BLaER1 treated with 17β-estradiol and CSF1 and Interleukin-3, amounts not matched to agents 10 nM and 100 nM (cell line): ENCODE measurements at regions not wholly inside any gene's neighbourhood (a gene's known extent, or its start where the extent isn't known, plus 50 kb on each side); places are given as distances from the start of the nearest gene placed in this dataset.

Source experiments
- H3K27ac ChIP-seq, 11 experiments: shearing (Covaris generic); formaldehyde crosslinking; 2 replicates each; pipeline ENCODE4 v1.8.1; 2022
- H3K27me3 ChIP-seq, 11 experiments: shearing (Covaris generic); formaldehyde crosslinking; 2 replicates each; pipeline ENCODE4 v1.8.1; 2022
- H3K36me3 ChIP-seq, 11 experiments: shearing (Covaris generic); formaldehyde crosslinking; 2 replicates each; pipeline ENCODE4 v1.8.1; 2022
- H3K4me1 ChIP-seq, 10 experiments: shearing (Covaris generic); formaldehyde crosslinking; 2 replicates each; pipeline ENCODE4 v1.8.1; 2022
- H3K4me2 ChIP-seq, 11 experiments: shearing (Covaris generic); formaldehyde crosslinking; 2 replicates each; pipeline ENCODE4 v1.8.1; 2022
- H3K4me3 ChIP-seq, 10 experiments: shearing (Covaris generic); formaldehyde crosslinking; 2 replicates each; pipeline ENCODE4 v1.8.1; 2022
- H3K9ac ChIP-seq, 11 experiments: shearing (Covaris generic); formaldehyde crosslinking; 2 replicates each; pipeline ENCODE4 v1.8.1; 2022
- H3K9me3 ChIP-seq, 11 experiments: shearing (Covaris generic); formaldehyde crosslinking; replicated peaks in 1 of 11; 2 replicates each; pipeline ENCODE4 v1.8.1; 2022
- H4K20me1 ChIP-seq, 11 experiments: shearing (Covaris generic); formaldehyde crosslinking; 2 replicates each; pipeline ENCODE4 v1.8.1; 2022
- Cebpa-rat ChIP-seq, 11 experiments: shearing (Covaris generic); IDR thresholded peaks; 2 replicates each; pipeline ENCODE4 v1.8.1; 2022

DNA sequence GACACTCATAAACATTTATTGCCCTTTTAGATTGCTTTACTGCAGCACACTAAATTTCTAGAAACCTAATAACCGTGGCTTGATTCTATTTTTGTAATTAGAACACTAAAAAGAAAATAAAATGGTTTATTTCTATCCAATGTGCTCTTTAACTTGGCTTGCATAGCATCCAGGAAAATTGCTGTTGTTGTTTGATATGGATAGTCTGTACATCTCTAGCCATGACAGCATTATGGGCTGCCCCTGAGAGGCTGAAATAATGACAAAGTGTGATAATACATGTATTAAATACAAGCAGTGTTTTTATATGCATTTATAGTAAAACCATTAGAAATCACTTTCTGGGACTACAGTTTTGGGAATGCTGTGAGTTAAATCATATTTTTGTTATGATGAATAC, 472.5 kb downstream of the EPM2A start:
- Histone ChIP-seq H4K20me1 (no peaks in the 10 kb centered on the region), H3K4me2 (no peak overlapping the region), H3K9me3 (no peaks in the 10 kb centered on the region), H3K36me3 (no peaks in the 10 kb centered on the region), H3K27me3 (no peaks in the 10 kb centered on the region), H3K4me1 (no peaks in the 10 kb centered on the region), H3K4me3 (no peak overlapping the region), H3K27ac (no peak overlapping the region), H3K9ac (no peak overlapping the region)
- no peak for TF ChIP-seq Cebpa-rat (IDR thresholded peaks at IDR 0.05)

DNA sequence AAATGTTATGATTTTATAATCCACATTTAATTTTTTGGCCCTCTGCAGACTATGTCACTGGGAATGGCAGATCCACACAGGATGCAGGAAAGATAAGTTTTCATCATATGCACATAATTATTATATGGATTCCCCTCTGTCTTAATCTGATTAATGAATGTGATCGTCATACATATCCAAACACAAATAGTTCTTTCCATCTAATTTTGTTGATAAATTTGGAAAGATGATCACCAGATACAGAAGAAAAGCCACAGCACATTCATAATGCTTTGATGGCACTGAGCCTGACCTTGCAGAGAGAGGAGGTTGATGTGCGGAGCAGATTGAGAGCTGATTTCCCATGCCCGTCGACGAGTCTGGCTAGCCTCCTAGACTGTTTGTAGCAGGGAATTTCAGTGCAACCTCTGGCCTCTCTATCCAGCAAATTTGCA, 471.5 kb downstream of the EPM2A start:
- Histone ChIP-seq H3K9ac (no peak overlapping the region), H3K27me3 (no peaks in the 10 kb centered on the region), H3K4me1 (no peaks in the 10 kb centered on the region), H3K4me3 (no peak overlapping the region), H3K36me3 (no peaks in the 10 kb centered on the region), H3K9me3 (no peaks in the 10 kb centered on the region), H3K27ac (no peak overlapping the region), H3K4me2 (no peak overlapping the region), H4K20me1 (no peaks in the 10 kb centered on the region)
- no peak for TF ChIP-seq Cebpa-rat (IDR thresholded peaks at IDR 0.05)

DNA sequence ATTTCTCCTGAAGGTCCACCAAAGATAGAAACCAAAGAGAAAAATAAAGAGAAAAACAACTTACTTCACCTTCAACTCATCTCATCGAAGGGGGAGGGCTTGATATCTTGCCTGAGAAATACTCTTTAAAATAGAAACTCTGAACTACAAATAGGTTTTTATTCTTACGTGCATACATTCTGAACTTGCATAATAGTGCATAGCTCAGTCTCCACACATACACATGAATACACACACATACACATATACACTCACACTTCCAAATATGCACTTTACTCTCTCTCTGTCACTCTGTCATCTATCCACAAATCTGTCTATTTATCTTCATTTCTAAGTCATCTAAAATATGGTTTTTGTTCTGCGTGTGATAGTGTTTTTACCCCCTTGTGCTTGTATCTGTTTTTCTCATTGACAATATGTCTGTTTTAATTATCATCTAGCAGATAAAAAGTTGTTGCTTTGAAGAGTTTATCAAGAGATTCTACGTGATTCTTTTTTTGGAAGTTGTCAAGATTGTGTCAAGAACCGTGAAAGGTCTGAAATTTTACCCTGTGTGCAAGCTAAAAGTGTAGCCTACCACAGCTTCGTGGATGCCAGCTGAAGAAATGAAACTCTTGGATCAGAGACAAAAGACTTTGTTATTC, 468.8 kb downstream of the EPM2A start:
- Histone ChIP-seq H3K27me3 (no peaks in the 10 kb centered on the region), H4K20me1 (no peaks in the 10 kb centered on the region), H3K9me3 (no peaks in the 10 kb centered on the region), H3K36me3 (no peaks in the 10 kb centered on the region), H3K4me3 (no peak overlapping the region), H3K4me1 (no peaks in the 10 kb centered on the region), H3K4me2 (no peak overlapping the region), H3K27ac (no peak overlapping the region), H3K9ac (no peak overlapping the region)
- no peak for TF ChIP-seq Cebpa-rat (IDR thresholded peaks at IDR 0.05)

DNA sequence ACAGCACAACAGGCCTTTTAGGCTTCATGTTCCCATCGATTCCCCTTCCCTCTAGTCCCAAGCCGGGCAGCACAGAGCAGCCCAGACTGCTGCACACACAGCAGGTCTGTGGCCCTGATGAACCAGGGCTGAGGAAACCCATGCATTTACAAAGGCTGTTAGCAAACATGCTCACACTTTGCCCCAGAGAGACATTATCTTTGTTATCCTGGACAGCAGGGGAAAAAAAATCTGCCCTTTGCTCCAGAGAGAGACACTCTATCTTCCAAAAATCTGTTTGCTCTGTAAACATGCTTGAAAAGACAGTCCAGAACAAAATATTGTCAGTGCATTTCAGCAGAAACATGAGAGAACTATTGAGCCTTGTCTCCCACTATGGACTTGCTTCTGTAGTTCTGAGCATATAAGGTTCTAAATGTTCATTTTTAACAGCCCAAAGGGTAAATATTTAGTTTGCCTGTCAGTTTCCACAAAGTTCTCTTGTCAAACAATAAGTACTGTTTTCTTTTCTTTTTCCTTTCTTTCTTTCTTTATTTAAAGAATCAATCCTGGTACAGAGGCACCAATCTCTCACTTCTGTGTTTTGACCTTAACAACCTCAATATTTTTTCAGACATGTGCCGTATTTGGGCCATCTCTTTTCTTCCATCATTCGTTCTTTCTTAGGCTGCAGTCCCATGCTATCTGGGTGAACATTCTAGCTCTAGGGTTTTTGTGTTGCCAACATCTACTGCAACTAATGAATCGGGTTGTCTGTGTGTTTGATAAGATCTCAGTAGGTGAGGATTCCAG, 468.0 kb downstream of the EPM2A start:
- H3K9ac ChIP-seq: no peak overlapping the region
- no peak overlapping the region for H3K4me2 ChIP-seq
- H4K20me1 ChIP-seq: no peaks in the 10 kb centered on the region
- H3K36me3 ChIP-seq: no peaks in the 10 kb centered on the region
- H3K27ac ChIP-seq: no peak overlapping the region
- no peak for TF ChIP-seq Cebpa-rat (IDR thresholded peaks at IDR 0.05)
- no peaks in the 10 kb centered on the region for H3K9me3 ChIP-seq
- no peak overlapping the region for H3K4me3 ChIP-seq
- no peaks in the 10 kb centered on the region for H3K27me3 ChIP-seq
- H3K4me1 ChIP-seq: no peaks in the 10 kb centered on the region

DNA sequence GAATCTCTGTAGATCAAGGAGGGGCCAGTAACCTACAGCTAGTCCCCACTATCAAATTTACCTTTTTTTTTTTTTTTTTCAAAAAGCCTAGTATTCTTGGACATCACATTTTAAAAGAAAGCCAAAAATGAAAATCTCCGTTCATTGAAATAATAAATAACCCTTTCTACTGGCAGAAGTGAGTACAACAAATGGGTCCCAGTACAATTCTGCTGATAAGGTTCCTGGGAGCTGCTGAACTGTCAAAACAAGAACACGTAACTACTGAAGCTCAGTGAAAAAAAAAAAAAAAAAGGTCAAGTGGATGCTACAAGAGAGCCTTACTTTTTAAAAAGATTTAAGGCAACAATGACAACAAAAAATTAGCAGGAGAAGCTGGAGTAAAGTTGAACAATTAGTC, 464.9 kb downstream of the EPM2A start:
- TF ChIP-seq Cebpa-rat (IDR thresholded peaks at IDR 0.05): no peak
- Histone ChIP-seq H3K4me1 (no peaks in the 10 kb centered on the region), H3K36me3 (no peaks in the 10 kb centered on the region), H3K27me3 (no peaks in the 10 kb centered on the region), H3K9me3 (no peaks in the 10 kb centered on the region), H3K4me3 (no peak overlapping the region), H4K20me1 (no peaks in the 10 kb centered on the region), H3K27ac (no peak overlapping the region), H3K9ac (no peak overlapping the region), H3K4me2 (no peak overlapping the region)

DNA sequence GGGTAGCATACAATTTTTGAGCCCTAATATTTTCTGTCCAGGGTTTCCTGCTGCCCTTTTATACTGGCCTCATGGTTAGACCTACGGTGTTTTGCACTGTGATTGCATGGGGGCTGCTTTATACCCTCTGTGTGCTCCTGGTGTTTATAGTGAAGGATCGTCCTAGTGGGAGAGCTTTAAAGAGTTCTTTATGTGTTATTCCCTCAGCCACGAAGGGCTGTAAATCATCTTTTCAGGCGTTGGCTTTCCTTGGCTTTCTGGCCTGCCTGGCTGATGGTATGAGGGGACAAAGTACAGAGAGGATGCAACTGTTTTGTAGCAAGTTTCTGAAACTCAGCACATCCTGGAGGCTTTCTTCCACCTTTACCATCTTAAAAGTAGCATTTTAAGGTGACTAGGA, 464.3 kb downstream of the EPM2A start:
- no peak overlapping the region for H3K4me2 ChIP-seq
- H3K9me3 ChIP-seq: no peaks in the 10 kb centered on the region
- H3K27me3 ChIP-seq: no peaks in the 10 kb centered on the region
- no peak for TF ChIP-seq Cebpa-rat (IDR thresholded peaks at IDR 0.05)
- no peak overlapping the region for H3K4me3 ChIP-seq
- H3K36me3 ChIP-seq: no peaks in the 10 kb centered on the region
- H3K27ac ChIP-seq: no peak overlapping the region
- no peak overlapping the region for H3K9ac ChIP-seq
- no peaks in the 10 kb centered on the region for H3K4me1 ChIP-seq
- H4K20me1 ChIP-seq: no peaks in the 10 kb centered on the region

DNA sequence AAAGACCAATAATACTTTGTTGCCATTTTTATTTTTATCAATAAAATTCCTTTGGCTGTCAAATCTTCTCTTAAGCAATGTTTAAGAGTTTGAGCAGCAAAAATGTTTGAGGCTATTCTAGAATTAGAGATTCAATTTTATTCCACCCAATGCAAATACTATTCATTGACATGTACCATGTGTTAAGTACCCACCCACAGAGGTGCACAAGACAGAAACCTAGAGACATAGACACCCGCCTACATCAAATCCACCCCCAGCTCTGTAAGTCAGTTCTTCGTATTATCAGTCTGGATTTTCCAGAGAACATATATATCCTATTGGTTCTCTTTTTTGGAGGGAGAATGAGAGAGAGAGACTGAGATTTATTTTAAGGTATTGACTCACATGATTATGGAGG, 463.7 kb downstream of the EPM2A start:
- H3K4me2 ChIP-seq: no peak overlapping the region
- no peak for TF ChIP-seq Cebpa-rat (IDR thresholded peaks at IDR 0.05)
- no peaks in the 10 kb centered on the region for H3K9me3 ChIP-seq
- no peaks in the 10 kb centered on the region for H3K27me3 ChIP-seq
- H4K20me1 ChIP-seq: no peaks in the 10 kb centered on the region
- H3K27ac ChIP-seq: no peak overlapping the region
- H3K9ac ChIP-seq: no peak overlapping the region
- no peaks in the 10 kb centered on the region for H3K4me1 ChIP-seq
- no peaks in the 10 kb centered on the region for H3K36me3 ChIP-seq
- no peak overlapping the region for H3K4me3 ChIP-seq

DNA sequence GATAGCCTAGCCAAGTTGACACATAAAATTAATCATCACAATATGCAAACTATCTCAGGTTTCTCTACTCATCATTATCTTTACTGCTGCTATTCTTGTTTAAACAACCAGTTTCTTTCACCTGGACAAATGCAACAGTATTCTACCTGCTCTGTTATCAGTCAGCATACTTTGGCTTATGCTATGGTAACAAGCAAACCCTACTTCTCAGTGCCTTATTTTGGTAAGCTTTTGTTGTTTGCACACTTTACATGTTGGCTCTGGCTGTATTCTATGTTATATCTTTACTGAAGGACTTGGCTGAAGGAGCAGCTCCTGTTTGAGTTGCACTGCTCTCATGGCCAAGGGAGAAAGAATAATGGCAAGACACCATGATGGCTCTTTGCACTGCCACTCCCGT, 463.1 kb downstream of the EPM2A start:
- Histone ChIP-seq H3K27ac (no peak overlapping the region), H3K4me1 (no peaks in the 10 kb centered on the region), H3K4me3 (no peak overlapping the region), H3K36me3 (no peaks in the 10 kb centered on the region), H3K9me3 (no peaks in the 10 kb centered on the region), H3K27me3 (no peaks in the 10 kb centered on the region), H3K9ac (no peak overlapping the region), H4K20me1 (no peaks in the 10 kb centered on the region), H3K4me2 (no peak overlapping the region)
- no peak for TF ChIP-seq Cebpa-rat (IDR thresholded peaks at IDR 0.05)

DNA sequence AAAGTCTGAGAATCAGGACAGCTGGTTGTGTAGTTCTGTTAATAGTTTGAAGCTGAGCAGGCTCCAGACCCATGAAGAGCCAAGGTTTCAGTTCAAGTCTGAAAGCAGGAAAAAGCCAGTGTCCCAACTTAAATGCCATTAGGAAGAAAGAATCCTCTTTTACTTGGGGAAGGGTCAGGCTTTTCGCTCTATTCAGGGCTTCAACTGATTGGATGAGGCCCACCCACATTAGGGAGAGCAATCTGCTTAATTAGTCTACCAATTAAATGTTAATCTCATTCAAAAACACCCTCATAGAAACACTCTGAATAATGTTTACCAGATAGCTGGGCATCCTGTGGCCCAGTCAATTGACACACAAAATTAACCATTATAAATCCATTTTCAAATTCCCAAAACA, 462.2 kb downstream of the EPM2A start:
- Histone ChIP-seq H3K27ac (no peak overlapping the region), H3K4me1 (no peaks in the 10 kb centered on the region), H3K9ac (no peak overlapping the region), H3K27me3 (no peaks in the 10 kb centered on the region), H4K20me1 (no peaks in the 10 kb centered on the region), H3K9me3 (no peaks in the 10 kb centered on the region), H3K4me3 (no peak overlapping the region), H3K4me2 (no peak overlapping the region), H3K36me3 (no peaks in the 10 kb centered on the region)
- TF ChIP-seq Cebpa-rat (IDR thresholded peaks at IDR 0.05): no peak

DNA sequence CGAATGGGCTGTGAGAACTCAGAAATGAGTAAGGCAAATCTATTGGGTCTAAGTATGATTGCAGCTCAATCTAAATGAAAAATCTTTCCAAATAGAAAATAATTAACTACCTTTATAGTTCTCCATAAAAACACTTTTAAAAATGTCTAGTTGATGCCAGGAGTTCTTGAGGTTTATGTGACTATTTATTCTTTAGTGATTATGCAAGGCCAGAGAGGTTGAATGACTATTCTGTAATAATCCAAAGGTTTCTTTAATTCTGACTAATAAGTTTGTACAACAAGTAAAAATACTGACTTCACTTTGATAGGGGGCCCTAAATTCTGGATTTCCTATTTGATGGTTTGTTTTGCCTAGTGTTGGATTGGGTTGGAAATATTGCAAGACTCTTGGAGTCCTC, 461.2 kb downstream of the EPM2A start:
- TF ChIP-seq Cebpa-rat (IDR thresholded peaks at IDR 0.05): no peak
- no peak overlapping the region for H3K27ac ChIP-seq
- no peaks in the 10 kb centered on the region for H3K9me3 ChIP-seq
- H3K4me2 ChIP-seq: no peak overlapping the region
- no peaks in the 10 kb centered on the region for H3K27me3 ChIP-seq
- H3K9ac ChIP-seq: no peak overlapping the region
- H4K20me1 ChIP-seq: no peaks in the 10 kb centered on the region
- no peaks in the 10 kb centered on the region for H3K4me1 ChIP-seq
- no peak overlapping the region for H3K4me3 ChIP-seq
- no peaks in the 10 kb centered on the region for H3K36me3 ChIP-seq
